Right atrium auricular region (tissue), 2 donors: ENCODE measurements at regions not wholly inside any gene's neighbourhood (a gene's known extent, or its start where the extent isn't known, plus 50 kb on each side); places are given as distances from the start of the nearest gene placed in this dataset.
"Not testable (repeated sequence)": the region's sequence is repeated elsewhere in the genome, so short reads cannot be mapped to it uniquely, and the experiment has no call there.

Experiments used
- DNase-seq: peaks from one replicate; pipeline ENCODE4 v3.0.0-alpha.2; 2019; ENCODE audit warnings: low spot score
- H3K27ac ChIP-seq, 2 donors: fragments of 200-600 bp; sonication (generic); 1 replicate in 1 of 2; 2 replicates in 1 of 2; pipeline ENCODE4 v1.5.1; 2016 to 2019
- H3K27me3 ChIP-seq, 2 donors: fragments of 200-600 bp; sonication (generic); one replicate each; pipeline versions ENCODE4 v1.5.1 to v1.6.0; 2017 to 2019
- H3K36me3 ChIP-seq: fragments of 200-600 bp; sonication (generic); one replicate; pipeline ENCODE4 v1.5.1; 2016
- H3K4me1 ChIP-seq, 2 donors: fragments of 200-600 bp; sonication (generic); one replicate each; pipeline versions ENCODE4 v1.5.1 to v1.6.0; 2017 to 2019
- H3K4me3 ChIP-seq, 2 donors: fragments of 200-600 bp; sonication (generic); 1 replicate in 1 of 2; 2 replicates in 1 of 2; pipeline ENCODE4 v1.5.1; 2017 to 2019; ENCODE audit warnings: mild to moderate bottlenecking in 1 of 2, moderate library complexity in 1 of 2
- H3K9me3 ChIP-seq, 2 donors: fragments of 200-600 bp; sonication (generic); one replicate each; pipeline ENCODE4 v1.5.1; 2019
- TF ChIP-seq, protein P1 (sequence below), 2 donors: fragments of 200-600 bp; sonication (generic); IDR thresholded peaks; one replicate each; pipeline ENCODE4 v1.5.1; 2019; ENCODE audit warnings: antibody characterized with exemption in 2 of 2

- H3K36me3 ChIP-seq: no peaks in the 10 kb centered on the region
- DNase-seq: peak; percentile 64
- H3K27me3 ChIP-seq: no peaks in the 10 kb centered on the region
- TF ChIP-seq, protein P1, sequence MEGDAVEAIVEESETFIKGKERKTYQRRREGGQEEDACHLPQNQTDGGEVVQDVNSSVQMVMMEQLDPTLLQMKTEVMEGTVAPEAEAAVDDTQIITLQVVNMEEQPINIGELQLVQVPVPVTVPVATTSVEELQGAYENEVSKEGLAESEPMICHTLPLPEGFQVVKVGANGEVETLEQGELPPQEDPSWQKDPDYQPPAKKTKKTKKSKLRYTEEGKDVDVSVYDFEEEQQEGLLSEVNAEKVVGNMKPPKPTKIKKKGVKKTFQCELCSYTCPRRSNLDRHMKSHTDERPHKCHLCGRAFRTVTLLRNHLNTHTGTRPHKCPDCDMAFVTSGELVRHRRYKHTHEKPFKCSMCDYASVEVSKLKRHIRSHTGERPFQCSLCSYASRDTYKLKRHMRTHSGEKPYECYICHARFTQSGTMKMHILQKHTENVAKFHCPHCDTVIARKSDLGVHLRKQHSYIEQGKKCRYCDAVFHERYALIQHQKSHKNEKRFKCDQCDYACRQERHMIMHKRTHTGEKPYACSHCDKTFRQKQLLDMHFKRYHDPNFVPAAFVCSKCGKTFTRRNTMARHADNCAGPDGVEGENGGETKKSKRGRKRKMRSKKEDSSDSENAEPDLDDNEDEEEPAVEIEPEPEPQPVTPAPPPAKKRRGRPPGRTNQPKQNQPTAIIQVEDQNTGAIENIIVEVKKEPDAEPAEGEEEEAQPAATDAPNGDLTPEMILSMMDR (IDR thresholded peaks at IDR 0.05): no peak
- no peaks in the 10 kb centered on the region for H3K4me1 ChIP-seq
- no peak overlapping the region for H3K4me3 ChIP-seq
- no peak overlapping the region for H3K27ac ChIP-seq
- H3K9me3 ChIP-seq: no peaks in the 10 kb centered on the region
Measured at GRCh38 chr4:154164931-154165839, 326.4 kb downstream of the DCHS2 start.

DNA sequence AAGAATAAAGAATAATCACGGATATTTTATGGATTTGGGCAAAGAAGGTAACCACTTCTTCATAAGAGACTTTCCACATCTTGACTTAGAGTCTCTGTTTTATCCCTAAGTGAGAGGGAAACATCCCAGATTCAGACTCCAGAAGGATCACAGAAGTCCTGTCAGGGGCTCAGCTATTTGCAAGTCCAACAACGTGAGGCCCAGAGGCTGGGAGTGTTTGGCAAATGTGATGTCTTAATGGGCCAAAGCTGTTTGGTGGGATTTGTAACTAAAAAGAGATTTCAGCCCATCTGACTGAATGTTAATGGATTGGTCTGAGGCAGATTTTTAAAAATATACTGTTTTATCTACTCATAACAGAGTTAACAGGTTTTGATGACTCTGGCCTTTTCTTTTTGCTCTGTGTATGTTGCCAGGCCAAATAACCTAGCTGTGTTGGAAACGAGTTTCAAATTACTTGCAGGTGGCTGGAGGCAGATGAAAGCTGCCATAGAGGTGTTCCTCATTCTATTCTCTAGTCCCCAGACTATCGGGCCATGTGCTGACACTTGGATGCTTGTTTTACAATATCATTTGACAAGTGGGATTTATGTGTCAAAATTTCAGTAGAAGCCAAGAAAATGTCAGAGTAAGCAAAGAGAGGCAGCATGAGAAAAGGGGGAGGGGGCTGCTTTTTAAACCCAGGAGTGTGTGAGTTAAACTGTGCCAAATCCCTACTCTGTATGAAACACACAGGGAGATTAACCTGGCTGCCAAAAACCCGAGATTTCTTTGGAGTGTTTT, 330.9 kb downstream of the DCHS2 start:
- Histone ChIP-seq H3K27ac (no peak overlapping the region), H3K9me3 (no peaks in the 10 kb centered on the region), H3K36me3 (no peaks in the 10 kb centered on the region), H3K27me3 (no peaks in the 10 kb centered on the region), H3K4me1 (no peaks in the 10 kb centered on the region), H3K4me3 (no peak overlapping the region)
- TF ChIP-seq, protein P1 (IDR thresholded peaks at IDR 0.05): no peak
- DNase-seq: no peak

GRCh38 chr4:154158361-154159155, 333.0 kb downstream of the DCHS2 start:
- no peak overlapping the region for H3K27ac ChIP-seq
- no peak overlapping the region for H3K4me3 ChIP-seq
- H3K27me3 ChIP-seq: no peaks in the 10 kb centered on the region
- H3K36me3 ChIP-seq: no peaks in the 10 kb centered on the region
- DNase-seq: no peak
- H3K9me3 ChIP-seq: no peaks in the 10 kb centered on the region
- TF ChIP-seq, protein P1 (IDR thresholded peaks at IDR 0.05): no peak
- H3K4me1 ChIP-seq: no peaks in the 10 kb centered on the region

- Histone ChIP-seq H3K27ac (no peak overlapping the region), H3K4me1 (no peaks in the 10 kb centered on the region), H3K9me3 (no peaks in the 10 kb centered on the region), H3K27me3 (no peaks in the 10 kb centered on the region), H3K36me3 (no peaks in the 10 kb centered on the region), H3K4me3 (no peak overlapping the region)
- DNase-seq: no peak
- TF ChIP-seq, protein P1 (IDR thresholded peaks at IDR 0.05): no peak
Measured at GRCh38 chr4:154152546-154152945, 339.1 kb downstream of the DCHS2 start.

DNA sequence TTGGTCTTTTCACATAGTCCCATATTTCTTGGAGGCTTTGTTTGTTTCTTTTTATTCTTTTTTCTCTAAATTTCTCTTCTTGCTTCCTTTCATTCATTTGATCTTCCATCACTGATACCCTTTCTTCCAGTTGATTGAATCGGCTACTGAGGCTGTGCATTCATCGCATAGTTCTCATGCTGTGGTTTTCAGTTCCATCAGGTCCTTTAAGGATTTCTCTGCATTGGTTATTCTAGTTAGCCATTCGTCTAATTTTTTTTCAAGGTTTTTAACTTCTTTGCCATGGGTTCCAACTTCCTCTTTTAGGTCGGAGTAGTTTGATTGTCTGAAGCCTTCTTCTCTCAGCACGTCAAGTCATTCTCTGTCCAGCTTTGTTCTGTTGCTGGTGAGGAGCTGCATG, 342.4 kb downstream of the DCHS2 start:
- not testable (repeated sequence) for DNase-seq, H3K4me3 ChIP-seq, H3K4me1 ChIP-seq, H3K27me3 ChIP-seq, H3K27ac ChIP-seq, H3K9me3 ChIP-seq, H3K36me3 ChIP-seq
